Duodenal mucosa (tissue), 2 donors: ENCODE measurements at regions not wholly inside any gene's neighbourhood (a gene's known extent, or its start where the extent isn't known, plus 50 kb on each side); places are given as distances from the start of the nearest gene placed in this dataset.

Source experiments
- H3K27ac ChIP-seq: one replicate; pipeline ENCODE4 v1.7.0; 2013; ENCODE audit warnings: low read depth, low read length
- H3K27me3 ChIP-seq, 2 donors: one replicate each; pipeline ENCODE4 v1.7.0; 2013; ENCODE audit warnings: low read length in 2 of 2, control low read depth in 1 of 2; ENCODE audit not compliant: insufficient read depth in 2 of 2, control insufficient read depth in 1 of 2
- H3K36me3 ChIP-seq, 2 donors: one replicate each; pipeline ENCODE4 v1.7.0; 2013; ENCODE audit warnings: low read length in 2 of 2, control low read depth in 1 of 2; ENCODE audit not compliant: insufficient read depth in 2 of 2, control insufficient read depth in 1 of 2
- H3K4me1 ChIP-seq, 2 donors: one replicate each; pipeline ENCODE4 v1.7.0; 2013; ENCODE audit warnings: low read length in 2 of 2, control low read depth in 1 of 2; ENCODE audit not compliant: insufficient read depth in 2 of 2, control insufficient read depth in 1 of 2
- H3K4me3 ChIP-seq, 2 donors: one replicate each; pipeline ENCODE4 v1.7.0; 2013; ENCODE audit warnings: low read length in 2 of 2, low read depth in 1 of 2
- H3K9ac ChIP-seq, 2 donors: one replicate each; pipeline ENCODE4 v1.7.0; 2013; ENCODE audit warnings: low read length in 2 of 2, low read depth in 1 of 2
- H3K9me3 ChIP-seq, 2 donors: one replicate each; pipeline ENCODE4 v1.7.0; 2013; ENCODE audit warnings: low read length in 2 of 2, control low read depth in 1 of 2; ENCODE audit not compliant: control insufficient read depth in 1 of 2

DNA sequence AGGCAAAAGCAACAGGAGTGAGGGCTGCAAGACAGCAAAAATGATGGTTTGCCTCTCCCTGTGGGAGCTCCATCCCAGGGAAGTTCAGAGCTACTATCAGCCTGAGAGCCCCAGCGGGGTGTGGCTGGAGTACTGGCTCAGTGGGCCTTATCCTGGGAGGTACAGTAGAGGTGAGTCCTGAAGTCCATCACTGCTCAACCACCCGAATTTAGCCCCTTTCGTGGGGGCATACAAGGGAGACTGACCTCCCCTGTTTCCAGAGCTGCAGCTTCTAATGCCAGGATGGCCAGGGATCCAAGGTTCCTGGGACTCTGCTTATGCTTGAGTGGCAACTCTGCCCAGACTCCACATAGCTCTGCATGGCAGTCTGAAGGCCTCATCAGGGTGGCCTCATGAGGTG is 617.8 kb downstream of the MMUT start:
- H3K9ac ChIP-seq, result no peak overlapping the region
- H3K27ac ChIP-seq, result no peak overlapping the region
- no peaks in the 10 kb centered on the region for H3K27me3 ChIP-seq
- no peaks in the 10 kb centered on the region for H3K4me1 ChIP-seq
- peaks cover 11 to 16% of the 10 kb centered on the region in 2 donors for H3K9me3 ChIP-seq
- H3K4me3 ChIP-seq, result no peak overlapping the region
- no peaks in the 10 kb centered on the region for H3K36me3 ChIP-seq

DNA sequence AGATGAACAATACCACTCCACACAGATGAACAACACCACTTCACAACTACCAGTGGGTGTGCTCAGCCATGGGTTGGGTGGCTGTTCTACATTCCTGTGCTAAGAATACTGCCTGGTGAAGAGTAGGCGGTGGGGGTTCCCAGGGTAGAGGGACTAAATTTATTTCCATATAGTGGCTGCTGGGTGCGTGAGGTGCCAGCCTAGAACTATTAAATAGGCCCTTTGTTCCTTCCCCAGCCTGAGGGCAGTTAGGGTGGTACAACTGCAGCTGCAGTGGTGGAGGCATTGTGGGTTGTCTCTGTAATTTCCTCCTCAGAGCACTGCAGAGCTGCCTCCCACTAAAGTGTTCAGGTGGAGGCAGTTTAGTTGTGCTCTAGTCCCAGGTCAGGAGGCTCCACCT is 618.4 kb downstream of the MMUT start:
- no peaks in the 10 kb centered on the region for H3K36me3 ChIP-seq
- H3K27ac ChIP-seq, result no peak overlapping the region
- H3K4me1 ChIP-seq, result no peaks in the 10 kb centered on the region
- peaks cover 11 to 16% of the 10 kb centered on the region in 2 donors for H3K9me3 ChIP-seq
- no peak overlapping the region for H3K4me3 ChIP-seq
- H3K27me3 ChIP-seq, result no peaks in the 10 kb centered on the region
- H3K9ac ChIP-seq, result no peak overlapping the region

DNA sequence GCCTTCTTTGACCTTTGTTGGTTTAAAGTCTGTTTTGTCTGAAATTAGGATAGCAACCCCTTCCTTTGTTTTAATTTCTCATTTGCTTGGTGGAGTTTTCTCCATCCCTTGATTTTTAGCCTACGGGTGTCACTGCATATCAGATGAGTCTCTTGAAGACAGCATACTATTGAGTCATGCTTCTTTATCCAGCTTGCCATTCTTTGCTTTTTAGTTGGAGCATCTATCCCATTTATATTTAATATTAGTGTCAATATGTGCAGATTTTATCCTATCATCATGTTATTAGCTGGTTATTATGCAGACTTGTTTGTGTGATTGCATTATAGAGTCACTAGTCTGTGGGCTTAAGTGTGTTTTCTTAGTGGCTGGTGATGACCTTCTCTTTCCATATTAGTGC is 622.2 kb downstream of the MMUT start:
- Histone ChIP-seq H3K9me3 (peaks cover 12 to 16% of the 10 kb centered on the region in 2 donors), H3K9ac (no peak overlapping the region), H3K4me1 (no peaks in the 10 kb centered on the region), H3K4me3 (no peak overlapping the region), H3K27ac (no peak overlapping the region), H3K27me3 (no peaks in the 10 kb centered on the region), H3K36me3 (no peaks in the 10 kb centered on the region)

- Histone ChIP-seq H3K27ac (no peak overlapping the region), H3K4me1 (no peaks in the 10 kb centered on the region), H3K4me3 (no peak overlapping the region), H3K36me3 (no peaks in the 10 kb centered on the region), H3K9me3 (peaks cover 12 to 16% of the 10 kb centered on the region in 2 donors), H3K9ac (no peak overlapping the region), H3K27me3 (no peaks in the 10 kb centered on the region)
These were observed 623.8 kb downstream of the MMUT start for GRCh38 chr6:48839206-48839605.

- Histone ChIP-seq H3K4me1 (no peaks in the 10 kb centered on the region), H3K4me3 (no peak overlapping the region), H3K9ac (no peak overlapping the region), H3K27me3 (no peaks in the 10 kb centered on the region), H3K27ac (no peak overlapping the region), H3K36me3 (no peaks in the 10 kb centered on the region), H3K9me3 (peaks cover 11 to 16% of the 10 kb centered on the region in 2 donors)
These were observed 625.3 kb downstream of the MMUT start for GRCh38 chr6:48837744-48838143.

GRCh38 chr6:48835421-48835958 is 627.6 kb downstream of the MMUT start:
- Histone ChIP-seq H3K9ac (no peak overlapping the region), H3K4me1 (no peaks in the 10 kb centered on the region), H3K27me3 (no peaks in the 10 kb centered on the region), H3K9me3 (peaks cover 2 to 3% of the 10 kb centered on the region in 2 donors), H3K27ac (no peak overlapping the region), H3K36me3 (no peaks in the 10 kb centered on the region), H3K4me3 (no peak overlapping the region)

- Histone ChIP-seq H3K4me1 (no peaks in the 10 kb centered on the region), H3K4me3 (no peak overlapping the region), H3K9ac (no peak overlapping the region), H3K36me3 (no peaks in the 10 kb centered on the region), H3K27me3 (no peaks in the 10 kb centered on the region), H3K27ac (no peak overlapping the region), H3K9me3 (peaks cover 0 to 2% of the 10 kb centered on the region in 2 donors)
These were observed 628.3 kb downstream of the MMUT start for GRCh38 chr6:48834706-48835105.

DNA sequence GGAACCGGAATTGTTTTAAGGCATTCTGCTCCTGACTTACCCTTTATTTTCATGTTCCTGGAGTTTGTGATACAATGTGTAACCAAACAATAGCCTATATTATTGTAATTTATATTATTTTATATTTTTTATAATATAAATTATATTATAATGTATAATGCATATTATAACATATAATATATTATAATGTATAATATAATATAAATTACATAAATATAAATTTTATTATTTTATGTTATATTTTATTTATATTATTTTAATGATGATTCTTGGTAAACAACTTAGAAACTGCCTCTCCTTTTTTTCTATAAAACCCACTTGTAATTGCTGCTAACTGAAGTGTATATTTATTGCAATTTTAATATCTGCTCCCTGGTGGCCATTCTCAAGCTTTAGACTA is 629.1 kb downstream of the MMUT start:
- Histone ChIP-seq H3K9me3 (no peaks in the 10 kb centered on the region), H3K27ac (no peak overlapping the region), H3K4me3 (no peak overlapping the region), H3K9ac (no peak overlapping the region), H3K36me3 (no peaks in the 10 kb centered on the region), H3K27me3 (no peaks in the 10 kb centered on the region), H3K4me1 (no peaks in the 10 kb centered on the region)

DNA sequence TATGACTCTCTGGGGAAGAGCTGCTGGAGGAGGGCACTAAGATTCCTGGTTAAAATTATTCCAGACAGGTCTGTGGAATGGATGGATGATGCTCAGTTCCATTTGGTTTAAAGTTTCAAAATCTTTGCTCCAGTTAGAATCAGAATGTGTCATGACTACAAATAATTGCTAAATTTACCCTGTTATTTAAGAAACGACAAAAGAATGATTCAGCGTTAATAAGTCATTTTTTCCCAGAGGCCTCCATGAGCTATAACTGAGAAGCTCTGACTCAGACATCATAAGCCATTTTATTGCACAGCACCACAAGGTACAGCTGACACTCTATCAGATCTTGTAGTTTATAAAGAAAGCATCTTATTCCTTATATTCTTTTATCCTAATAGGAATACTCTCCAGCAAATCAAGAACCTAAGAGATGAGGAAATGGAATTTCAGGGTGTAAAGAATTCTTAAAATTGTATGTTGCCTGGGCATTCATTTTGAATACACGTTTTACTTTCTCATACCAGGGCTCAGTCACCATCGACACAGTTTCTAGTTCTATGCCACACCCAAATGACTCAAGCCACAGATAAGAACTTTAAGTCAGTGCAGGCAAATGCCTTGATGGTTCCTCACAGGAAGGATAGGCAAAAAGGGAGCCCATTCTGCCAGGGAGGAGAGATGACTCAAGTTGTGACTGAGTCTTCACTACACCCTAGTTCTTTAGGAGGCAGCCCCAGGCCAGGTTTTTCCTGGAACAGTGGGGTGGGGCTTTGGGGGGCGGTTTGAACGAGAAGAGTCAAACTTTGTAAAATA is 636.0 kb downstream of the MMUT start:
- Histone ChIP-seq H3K36me3 (no peaks in the 10 kb centered on the region), H3K27ac (no peak overlapping the region), H3K9ac (no peak overlapping the region), H3K4me1 (no peaks in the 10 kb centered on the region), H3K9me3 (peaks cover 0 to 4% of the 10 kb centered on the region in 2 donors), H3K4me3 (no peak overlapping the region), H3K27me3 (no peaks in the 10 kb centered on the region)

GRCh38 chr6:48826152-48826515 is 636.9 kb downstream of the MMUT start:
- Histone ChIP-seq H3K27ac (no peak overlapping the region), H3K9ac (no peak overlapping the region)

More at GRCh38 chr6:48826152-48826515, 636.9 kb downstream of the MMUT start:
- Histone ChIP-seq H3K4me3 (no peak overlapping the region), H3K36me3 (no peaks in the 10 kb centered on the region), H3K27me3 (no peaks in the 10 kb centered on the region), H3K4me1 (no peaks in the 10 kb centered on the region), H3K9me3 (peaks cover 0 to 4% of the 10 kb centered on the region in 2 donors)
